Astrocyte (in vitro differentiated cells and primary cell): ENCODE measurements at regions not wholly inside any gene's neighbourhood (a gene's known extent, or its start where the extent isn't known, plus 50 kb on each side); places are given as distances from the start of the nearest gene placed in this dataset.
"Not testable (repeated sequence)": the region's sequence is repeated elsewhere in the genome, so short reads cannot be mapped to it uniquely, and the experiment has no call there.

ENCODE experiments used
- DNase-seq: peaks from one replicate; pipeline ENCODE4 v3.0.0-alpha.2; 2010; ENCODE audit warnings: low read depth
- FAIRE-seq: peaks from 2 replicates; lab custom pipeline; 2011; peaks lifted over from hg19 to GRCh38; lab: Jason Lieb, UNC
- H2AFZ ChIP-seq: 2 replicates; pipeline ENCODE4 v1.6.0; 2012; ENCODE audit warnings: low read depth, low read length, inconsistent platforms
- H3K27ac ChIP-seq: 2 replicates; pipeline ENCODE4 v1.5.1; 2011; ENCODE audit warnings: low read depth, low read length, inconsistent platforms
- H3K27me3 ChIP-seq: 2 replicates; pipeline ENCODE4 v1.6.0; 2011; ENCODE audit warnings: low read length, inconsistent platforms; ENCODE audit not compliant: insufficient read depth
- H3K36me3 ChIP-seq: 2 replicates; pipeline ENCODE4 v1.5.1; 2011; ENCODE audit warnings: low read length, inconsistent platforms; ENCODE audit not compliant: insufficient read depth
- H3K4me1 ChIP-seq: 2 replicates; pipeline ENCODE4 v1.5.1; 2011; ENCODE audit warnings: low read length, inconsistent platforms; ENCODE audit not compliant: insufficient read depth
- H3K4me2 ChIP-seq: 2 replicates; pipeline ENCODE4 v1.6.0; 2012; ENCODE audit warnings: low read length, inconsistent platforms
- H3K4me3 ChIP-seq: 2 replicates; pipeline ENCODE4 v1.5.1; 2011; ENCODE audit warnings: low read depth, mild to moderate bottlenecking, low read length, inconsistent platforms; ENCODE audit not compliant: insufficient read depth
- H3K79me2 ChIP-seq: 2 replicates; pipeline ENCODE4 v1.6.0; 2012; ENCODE audit warnings: mild to moderate bottlenecking, low read length, inconsistent platforms; ENCODE audit not compliant: insufficient read depth
- H3K9ac ChIP-seq: 2 replicates; pipeline ENCODE4 v1.6.0; 2012; ENCODE audit warnings: mild to moderate bottlenecking, low read length, inconsistent platforms
- H3K9me3 ChIP-seq: 2 replicates; pipeline ENCODE4 v1.5.1; 2012; ENCODE audit warnings: low read depth, mild to moderate bottlenecking, low read length, inconsistent platforms; ENCODE audit not compliant: insufficient read depth
- H4K20me1 ChIP-seq: 2 replicates; pipeline ENCODE4 v1.6.0; 2012; ENCODE audit warnings: low read length, inconsistent platforms; ENCODE audit not compliant: insufficient read depth
- H3K27ac Mint-ChIP-seq: one replicate; pipeline ENCODE4 v1.8.0; 2021; ENCODE audit warnings: mild to moderate bottlenecking, mixed read lengths; ENCODE audit not compliant: unreplicated experiment
- H3K27me3 Mint-ChIP-seq: one replicate; pipeline ENCODE4 v1.8.0; 2021; ENCODE audit warnings: low read depth, mixed read lengths; ENCODE audit not compliant: unreplicated experiment
- H3K36me3 Mint-ChIP-seq: one replicate; pipeline ENCODE4 v1.8.0; 2021; ENCODE audit warnings: low read depth, mixed read lengths; ENCODE audit not compliant: unreplicated experiment
- H3K4me1 Mint-ChIP-seq: one replicate; pipeline ENCODE4 v1.8.0; 2021; ENCODE audit warnings: low read depth, mixed read lengths; ENCODE audit not compliant: unreplicated experiment
- H3K4me3 Mint-ChIP-seq: one replicate; pipeline ENCODE4 v1.8.0; 2021; ENCODE audit warnings: mild to moderate bottlenecking, moderate library complexity, mixed read lengths; ENCODE audit not compliant: unreplicated experiment
- H3K9me3 Mint-ChIP-seq: one replicate; pipeline ENCODE4 v1.8.0; 2021; ENCODE audit warnings: mild to moderate bottlenecking, mixed read lengths; ENCODE audit not compliant: unreplicated experiment
- CTCF ChIP-seq: IDR thresholded peaks from 2 replicates; pipeline ENCODE4 v1.5.1; 2011; ENCODE audit warnings: low read depth, mild to moderate bottlenecking, inconsistent platforms, low read length, moderate library complexity; ENCODE audit not compliant: insufficient read depth
- EZH2 ChIP-seq: IDR thresholded peaks from 2 replicates; pipeline ENCODE4 v1.6.1; 2012; ENCODE audit warnings: mild to moderate bottlenecking, low read length, inconsistent platforms; ENCODE audit not compliant: insufficient read depth

GRCh38 chrX:96102997-96103396 lies 581.6 kb upstream of the DIAPH2 start:
- no peak for FAIRE-seq

GRCh38 chrX:96112689-96113088 lies 572.0 kb upstream of the DIAPH2 start:
- H3K36me3 Mint-ChIP-seq: no peaks in the 10 kb centered on the region
- H3K27ac ChIP-seq: no peak overlapping the region
- no peaks in the 10 kb centered on the region for H3K9me3 ChIP-seq
- H3K4me1 Mint-ChIP-seq: no peaks in the 10 kb centered on the region
- H4K20me1 ChIP-seq: no peaks in the 10 kb centered on the region
- H3K4me3 Mint-ChIP-seq: no peak overlapping the region
- H3K4me2 ChIP-seq: no peak overlapping the region
- no peak overlapping the region for H3K27ac Mint-ChIP-seq
- no peaks in the 10 kb centered on the region for H3K27me3 Mint-ChIP-seq
- TF ChIP-seq EZH2: no peak
- no peak for TF ChIP-seq CTCF
- H2AFZ ChIP-seq: no peak overlapping the region
- H3K4me3 ChIP-seq: no peak overlapping the region
- H3K36me3 ChIP-seq: no peaks in the 10 kb centered on the region
- no peaks in the 10 kb centered on the region for H3K79me2 ChIP-seq
- FAIRE-seq (peak; percentile 97), DNase-seq (no peak)
- no peaks in the 10 kb centered on the region for H3K9me3 Mint-ChIP-seq
- H3K4me1 ChIP-seq: no peaks in the 10 kb centered on the region
- H3K27me3 ChIP-seq: no peaks in the 10 kb centered on the region
- H3K9ac ChIP-seq: no peak overlapping the region

More at GRCh38 chrX:96102997-96103396, 581.6 kb upstream of the DIAPH2 start:
- Histone ChIP-seq H3K27me3 (no peaks in the 10 kb centered on the region), H3K9ac (no peak overlapping the region), H3K79me2 (no peaks in the 10 kb centered on the region), H3K9me3 (no peaks in the 10 kb centered on the region), H3K4me3 (no peak overlapping the region), H3K27ac (no peak overlapping the region), H3K4me1 (no peaks in the 10 kb centered on the region), H3K4me2 (no peak overlapping the region), H4K20me1 (no peaks in the 10 kb centered on the region), H3K36me3 (no peaks in the 10 kb centered on the region), H2AFZ (no peak overlapping the region)
- no peak overlapping the region for H3K27ac Mint-ChIP-seq
- no peaks in the 10 kb centered on the region for H3K9me3 Mint-ChIP-seq
- no peak overlapping the region for H3K4me3 Mint-ChIP-seq
- DNase-seq: no peak
- no peak for TF ChIP-seq EZH2
- TF ChIP-seq CTCF: no peak
- H3K36me3 Mint-ChIP-seq: no peaks in the 10 kb centered on the region
- no peaks in the 10 kb centered on the region for H3K4me1 Mint-ChIP-seq
- H3K27me3 Mint-ChIP-seq: no peaks in the 10 kb centered on the region

- Histone ChIP-seq H2AFZ (no peak overlapping the region), H3K4me1 (no peaks in the 10 kb centered on the region), H3K27me3 (no peaks in the 10 kb centered on the region), H3K4me2 (no peak overlapping the region), H3K9ac (no peak overlapping the region), H3K4me3 (no peak overlapping the region), H3K9me3 (no peaks in the 10 kb centered on the region), H3K79me2 (no peaks in the 10 kb centered on the region), H3K36me3 (no peaks in the 10 kb centered on the region), H4K20me1 (no peaks in the 10 kb centered on the region), H3K27ac (no peak overlapping the region)
- H3K36me3 Mint-ChIP-seq: no peaks in the 10 kb centered on the region
- no peak for DNase-seq
- no peak for TF ChIP-seq CTCF
- TF ChIP-seq EZH2: no peak
- H3K9me3 Mint-ChIP-seq: no peaks in the 10 kb centered on the region
- H3K4me1 Mint-ChIP-seq: no peaks in the 10 kb centered on the region
- peak; percentile 47 for FAIRE-seq
- no peak overlapping the region for H3K4me3 Mint-ChIP-seq
- H3K27ac Mint-ChIP-seq: no peak overlapping the region
- no peaks in the 10 kb centered on the region for H3K27me3 Mint-ChIP-seq
Observed at GRCh38 chrX:96126182-96126581, 558.5 kb upstream of the DIAPH2 start.

- H2AFZ ChIP-seq, H3K27ac ChIP-seq, H3K36me3 Mint-ChIP-seq, FAIRE-seq, H3K4me1 Mint-ChIP-seq, H3K9ac ChIP-seq, DNase-seq, H3K9me3 Mint-ChIP-seq, H3K27me3 Mint-ChIP-seq, H3K4me3 ChIP-seq, H3K4me3 Mint-ChIP-seq, H3K4me1 ChIP-seq, H3K27me3 ChIP-seq, H3K4me2 ChIP-seq, H3K36me3 ChIP-seq, H3K27ac Mint-ChIP-seq, H3K79me2 ChIP-seq, H3K9me3 ChIP-seq, H4K20me1 ChIP-seq: not testable (repeated sequence)
Observed at GRCh38 chrX:96128058-96128457, 556.6 kb upstream of the DIAPH2 start.
